Spinal cord (tissue), 9 donors: ENCODE measurements at regions not wholly inside any gene's neighbourhood (a gene's known extent, or its start where the extent isn't known, plus 50 kb on each side); places are given as distances from the start of the nearest gene placed in this dataset.
"Not testable (repeated sequence)": the region's sequence is repeated elsewhere in the genome, so short reads cannot be mapped to it uniquely, and the experiment has no call there.

ENCODE experiments used
- DNase-seq, 6 donors: peaks; one replicate each; pipeline versions ENCODE4 v3.0.0 to v3.0.0-alpha.2; 2013 to 2015; ENCODE audit warnings: low spot score in 6 of 6, low read depth in 4 of 6
- H3K27ac ChIP-seq: one replicate; pipeline ENCODE4 v1.5.1; 2013; ENCODE audit warnings: low read depth, low read length, control low read depth
- H3K27me3 ChIP-seq: one replicate; pipeline ENCODE4 v1.6.1; 2013; ENCODE audit warnings: low read length; ENCODE audit not compliant: control insufficient read depth, insufficient read depth
- H3K36me3 ChIP-seq: one replicate; pipeline ENCODE4 v1.6.1; 2013; ENCODE audit warnings: low read length; ENCODE audit not compliant: control insufficient read depth, insufficient read depth
- H3K4me1 ChIP-seq: one replicate; pipeline ENCODE4 v1.6.1; 2013; ENCODE audit warnings: low read length; ENCODE audit not compliant: control insufficient read depth, insufficient read depth
- H3K4me3 ChIP-seq: one replicate; pipeline ENCODE4 v1.5.1; 2013; ENCODE audit warnings: low read depth, low read length, control low read depth
- H3K9me3 ChIP-seq: one replicate; pipeline ENCODE4 v1.6.1; 2013; ENCODE audit warnings: low read length; ENCODE audit not compliant: control insufficient read depth, insufficient read depth
- WGBS: methylation state at CpG from one replicate; pipeline ENCODE4 v1.1.5; 2013; ENCODE audit warnings: missing lambda C conversion rate; ENCODE audit not compliant: insufficient coverage; 5-methylcytosine and 5-hydroxymethylcytosine counted together
- donor health status: healthy.

DNA sequence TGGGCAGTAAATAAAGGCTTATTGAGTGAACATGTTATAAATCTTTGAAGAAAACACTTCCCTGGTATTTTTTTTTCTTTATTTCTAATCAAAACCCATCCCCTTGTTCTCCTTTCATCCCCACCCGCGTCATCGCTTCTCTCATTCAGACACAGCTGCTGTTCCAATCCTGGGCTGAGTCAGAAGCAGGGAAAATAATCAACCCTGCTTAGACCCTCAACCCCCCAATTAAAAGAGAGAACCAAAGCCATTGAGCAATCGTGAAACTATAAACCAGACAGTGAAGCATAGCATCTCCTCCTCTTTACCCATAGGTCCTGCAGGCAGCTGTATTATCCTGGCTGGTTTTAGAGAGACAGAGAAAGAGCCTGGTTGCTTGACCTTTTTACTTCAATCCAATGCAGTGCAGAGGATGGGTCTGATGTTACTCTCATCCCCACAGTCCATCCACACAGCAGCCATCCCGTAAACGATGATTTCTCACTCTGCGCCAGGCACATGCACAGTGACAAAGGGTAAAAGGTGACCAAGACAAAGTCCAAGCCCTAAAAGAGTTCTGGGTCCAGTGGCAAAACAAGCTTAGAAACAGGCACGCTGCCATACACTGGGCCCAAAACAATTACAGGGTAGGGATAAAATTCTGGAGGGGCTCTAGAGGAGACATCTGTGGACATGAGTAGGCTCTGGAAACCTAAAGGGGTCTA, 238.3 kb downstream of the GALC start:
- Histone ChIP-seq H3K4me1 (no peaks in the 10 kb centered on the region), H3K27ac (no peak overlapping the region), H3K4me3 (no peak overlapping the region), H3K27me3 (no peaks in the 10 kb centered on the region), H3K9me3 (no peaks in the 10 kb centered on the region), H3K36me3 (no peaks in the 10 kb centered on the region)
- 79% methylated on average over 7 of the region's 8 CpGs for WGBS
- DNase-seq: no peak

- Histone ChIP-seq H3K4me1 (no peaks in the 10 kb centered on the region), H3K4me3 (no peak overlapping the region), H3K27me3 (no peaks in the 10 kb centered on the region), H3K36me3 (no peaks in the 10 kb centered on the region), H3K9me3 (no peaks in the 10 kb centered on the region), H3K27ac (no peak overlapping the region)
- DNase-seq: no peak
Observed at GRCh38 chr14:87748558-87748957, 244.4 kb downstream of the GALC start.

GRCh38 chr14:87745507-87746118, 247.4 kb downstream of the GALC start:
- peak in 1 of 6 donors; percentile 15 for DNase-seq
- no peaks in the 10 kb centered on the region for H3K27me3 ChIP-seq
- no peaks in the 10 kb centered on the region for H3K9me3 ChIP-seq
- H3K4me3 ChIP-seq: no peak overlapping the region
- no peak overlapping the region for H3K27ac ChIP-seq
- no peaks in the 10 kb centered on the region for H3K4me1 ChIP-seq
- WGBS: no CpG with 5 or more reads among the region's 3 CpGs
- H3K36me3 ChIP-seq: no peaks in the 10 kb centered on the region

DNA sequence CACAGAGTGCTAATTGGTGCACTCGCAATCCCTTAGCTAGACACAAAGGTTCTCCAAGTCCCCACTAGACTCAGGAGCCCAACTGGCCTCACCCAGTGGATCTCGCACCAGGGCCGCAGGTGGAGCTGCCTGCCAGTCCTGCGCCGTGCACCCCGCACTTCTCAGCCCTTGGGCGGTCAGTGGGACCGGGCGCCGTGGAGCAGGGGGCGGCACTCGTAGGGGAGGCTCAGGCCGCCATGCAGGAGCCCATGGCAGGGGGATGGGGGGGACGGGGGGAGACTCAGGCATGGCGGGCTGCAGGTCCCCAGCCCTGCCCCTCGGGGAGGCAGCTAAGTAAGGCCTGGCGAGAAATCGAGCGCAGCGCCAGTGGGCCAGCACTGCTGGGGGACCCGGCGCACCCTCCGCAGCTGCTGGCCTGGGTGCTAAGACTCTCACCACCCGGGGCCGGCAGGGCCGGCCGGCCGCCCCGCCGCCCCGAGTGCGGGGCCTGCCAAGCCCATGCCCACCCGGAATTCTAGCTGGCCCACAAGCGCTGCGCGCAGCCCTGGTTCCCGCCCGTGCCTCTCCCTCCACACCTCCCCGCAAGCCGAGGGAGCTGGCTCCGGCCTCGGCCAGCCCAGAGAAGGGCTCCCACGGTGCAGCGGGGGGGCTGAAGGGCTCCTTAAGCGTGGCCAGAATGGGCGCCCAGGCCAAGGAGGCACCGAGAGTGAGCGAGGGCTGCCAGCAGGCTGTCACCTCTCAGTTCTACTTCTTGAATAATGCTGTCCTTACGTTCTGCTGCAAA, 258.2 kb downstream of the GALC start:
- not testable (repeated sequence) for H3K27ac ChIP-seq, DNase-seq, H3K4me1 ChIP-seq, H3K27me3 ChIP-seq, H3K9me3 ChIP-seq, H3K36me3 ChIP-seq, H3K4me3 ChIP-seq
- WGBS: 95% methylated on average over 45 of the region's 49 CpGs

GRCh38 chr14:87733115-87733514, 259.9 kb downstream of the GALC start:
- H3K36me3 ChIP-seq, H3K27me3 ChIP-seq, DNase-seq, H3K27ac ChIP-seq, H3K4me1 ChIP-seq, H3K9me3 ChIP-seq, H3K4me3 ChIP-seq: not testable (repeated sequence)
- 73% methylated on average over 3 of the region's 7 CpGs for WGBS

- no peaks in the 10 kb centered on the region for H3K9me3 ChIP-seq
- H3K27me3 ChIP-seq: no peaks in the 10 kb centered on the region
- H3K36me3 ChIP-seq: no peaks in the 10 kb centered on the region
- no peak for DNase-seq
- no peak overlapping the region for H3K27ac ChIP-seq
- WGBS: 88% methylated on average over 6 of the region's 9 CpGs
- H3K4me1 ChIP-seq: no peaks in the 10 kb centered on the region
- H3K4me3 ChIP-seq: no peak overlapping the region
Observed at GRCh38 chr14:87732562-87732961, 260.4 kb downstream of the GALC start.

DNA sequence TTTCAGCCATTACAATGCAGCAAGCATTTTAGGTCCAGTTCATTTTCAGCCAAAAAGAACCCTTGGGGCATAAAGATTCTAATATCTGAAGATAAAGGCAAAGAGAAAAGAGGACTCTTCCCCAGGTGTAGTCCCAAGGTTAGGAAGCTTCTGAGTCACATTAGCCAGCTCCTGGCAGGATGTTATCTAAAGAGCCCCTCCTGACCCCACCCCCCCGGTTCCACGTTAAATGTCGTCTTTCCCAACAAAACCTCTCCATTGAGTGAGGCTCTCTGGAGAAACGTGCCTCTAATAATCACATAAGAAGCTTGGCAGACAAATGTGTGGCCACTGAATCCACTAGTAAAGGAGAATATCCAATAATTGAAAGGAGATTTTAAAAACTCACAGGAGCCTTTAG, 267.7 kb downstream of the GALC start:
- Histone ChIP-seq H3K9me3 (no peaks in the 10 kb centered on the region), H3K36me3 (no peaks in the 10 kb centered on the region), H3K27me3 (no peaks in the 10 kb centered on the region), H3K27ac (no peak overlapping the region), H3K4me1 (no peaks in the 10 kb centered on the region), H3K4me3 (no peak overlapping the region)
- no CpG with 5 or more reads among the region's 4 CpGs for whole genome bisulfite sequencing
- DNase-seq: no peak

- H3K27me3 ChIP-seq: no peaks in the 10 kb centered on the region
- DNase-seq: peak; percentile 12 to 88 (median 28)
- H3K27ac ChIP-seq: no peak overlapping the region
- no peak overlapping the region for H3K4me3 ChIP-seq
- no peaks in the 10 kb centered on the region for H3K4me1 ChIP-seq
- 40% methylated on average over 1 of the region's 6 CpGs for WGBS
- no peaks in the 10 kb centered on the region for H3K9me3 ChIP-seq
- no peaks in the 10 kb centered on the region for H3K36me3 ChIP-seq
Observed at GRCh38 chr14:87712396-87713090, 280.4 kb downstream of the GALC start.

DNA sequence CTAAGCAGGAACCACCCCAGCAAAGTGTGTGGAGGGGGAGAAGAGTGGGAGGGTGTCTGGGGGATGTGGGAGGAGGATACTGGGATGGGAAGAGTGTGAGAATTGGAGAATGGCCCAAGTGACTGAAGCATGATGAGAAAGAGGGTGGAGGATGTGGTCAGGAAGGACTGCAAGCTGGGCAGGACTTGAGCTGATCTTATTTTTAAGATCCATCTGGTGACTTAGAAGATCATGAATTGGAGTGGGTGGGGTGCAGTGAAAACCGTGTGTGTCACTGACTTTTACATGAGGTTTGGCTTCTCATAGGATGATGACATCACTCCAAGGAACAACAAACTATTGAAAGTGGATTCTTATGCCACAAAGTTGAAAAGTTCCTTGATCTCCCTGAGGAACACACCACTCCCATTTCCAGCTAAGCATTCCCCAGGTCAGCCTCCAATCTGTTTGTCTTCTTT, 287.5 kb downstream of the GALC start:
- no peaks in the 10 kb centered on the region for H3K27me3 ChIP-seq
- no peak overlapping the region for H3K4me3 ChIP-seq
- no peaks in the 10 kb centered on the region for H3K9me3 ChIP-seq
- no CpG with 5 or more reads among the region's 1 CpG for WGBS
- no peak overlapping the region for H3K27ac ChIP-seq
- no peak for DNase-seq
- H3K4me1 ChIP-seq: no peaks in the 10 kb centered on the region
- no peaks in the 10 kb centered on the region for H3K36me3 ChIP-seq
